Liver (tissue), 3 donors: ENCODE measurements at regions not wholly inside any gene's neighbourhood (a gene's known extent, or its start where the extent isn't known, plus 50 kb on each side); places are given as distances from the start of the nearest gene placed in this dataset.

Experiments
- CTCF ChIP-seq: fragments of 150-350 bp; IDR thresholded peaks from 2 replicates; pipeline ENCODE4 v1.5.1; 2017; ENCODE audit warnings: improper control_type of control experiment, low read depth, low read length; ENCODE audit not compliant: missing input control
- EGR1 ChIP-seq, 2 donors: IDR thresholded peaks; 2 replicates each; pipeline ENCODE4 v1.6.1; 2016 to 2018; ENCODE audit warnings: antibody characterized with exemption in 2 of 2, low read depth in 2 of 2
- FOXA1 ChIP-seq: IDR thresholded peaks from 2 replicates; pipeline ENCODE4 v1.6.1; 2016; ENCODE audit warnings: antibody characterized with exemption
- FOXA2 ChIP-seq: IDR thresholded peaks from 2 replicates; pipeline ENCODE4 v1.6.1; 2016; ENCODE audit warnings: antibody characterized with exemption
- RAD21 ChIP-seq, 2 donors: IDR thresholded peaks; 2 replicates each; pipeline ENCODE4 v1.6.1; 2016; ENCODE audit warnings: antibody characterized with exemption in 2 of 2, mild to moderate bottlenecking in 2 of 2
- RXRA ChIP-seq, 2 donors: IDR thresholded peaks; 2 replicates each; pipeline ENCODE4 v1.6.1; 2017 to 2018; ENCODE audit warnings: antibody characterized with exemption in 2 of 2, mild to moderate bottlenecking in 1 of 2
- TAF1 ChIP-seq: conservative IDR thresholded peaks from 2 replicates; pipeline ENCODE4 v1.6.1; 2016; ENCODE audit warnings: antibody characterized with exemption, mild to moderate bottlenecking
- YY1 ChIP-seq: IDR thresholded peaks from 2 replicates; pipeline ENCODE4 v1.6.1; 2016; ENCODE audit warnings: antibody characterized with exemption, mild to moderate bottlenecking
- donor health status: healthy.
- donor health status: healthy.

GRCh38 chr4:152256996-152257395, 278.9 kb downstream of the FBXW7 start:
- TF ChIP-seq CTCF = no peak
- TF ChIP-seq FOXA2 = no peak
- no peak for TF ChIP-seq TAF1
- no peak for TF ChIP-seq RXRA (IDR thresholded peaks at IDR 0.05)
- TF ChIP-seq FOXA1 = no peak
- TF ChIP-seq YY1 = no peak
- TF ChIP-seq EGR1 (IDR thresholded peaks at IDR 0.05; ENCODE audit: low read depth in 2 of 2) = no peak
- no peak for TF ChIP-seq RAD21 (IDR thresholded peaks at IDR 0.05)
